BLaER1 (cell line): ENCODE measurements at regions not wholly inside any gene's neighbourhood (a gene's known extent, or its start where the extent isn't known, plus 50 kb on each side); places are given as distances from the start of the nearest gene placed in this dataset.
"Not testable (repeated sequence)": the region's sequence is repeated elsewhere in the genome, so short reads cannot be mapped to it uniquely, and the experiment has no call there.

Source experiments
- H3K27ac ChIP-seq: shearing (Covaris generic); formaldehyde crosslinking; 2 replicates; pipeline ENCODE4 v1.8.1; 2022
- H3K27me3 ChIP-seq: shearing (Covaris generic); formaldehyde crosslinking; 2 replicates; pipeline ENCODE4 v1.8.1; 2022
- H3K36me3 ChIP-seq: shearing (Covaris generic); formaldehyde crosslinking; 2 replicates; pipeline ENCODE4 v1.8.1; 2022
- H3K4me1 ChIP-seq: shearing (Covaris generic); formaldehyde crosslinking; 2 replicates; pipeline ENCODE4 v1.8.1; 2022
- H3K4me2 ChIP-seq: shearing (Covaris generic); formaldehyde crosslinking; 2 replicates; pipeline ENCODE4 v1.8.1; 2022
- H3K4me3 ChIP-seq: shearing (Covaris generic); formaldehyde crosslinking; 2 replicates; pipeline ENCODE4 v1.8.1; 2022
- H3K9ac ChIP-seq: shearing (Covaris generic); formaldehyde crosslinking; 2 replicates; pipeline ENCODE4 v1.8.1; 2022
- H3K9me3 ChIP-seq: shearing (Covaris generic); formaldehyde crosslinking; 2 replicates; pipeline ENCODE4 v1.8.1; 2022
- H4K20me1 ChIP-seq: shearing (Covaris generic); formaldehyde crosslinking; 2 replicates; pipeline ENCODE4 v1.8.1; 2022

DNA sequence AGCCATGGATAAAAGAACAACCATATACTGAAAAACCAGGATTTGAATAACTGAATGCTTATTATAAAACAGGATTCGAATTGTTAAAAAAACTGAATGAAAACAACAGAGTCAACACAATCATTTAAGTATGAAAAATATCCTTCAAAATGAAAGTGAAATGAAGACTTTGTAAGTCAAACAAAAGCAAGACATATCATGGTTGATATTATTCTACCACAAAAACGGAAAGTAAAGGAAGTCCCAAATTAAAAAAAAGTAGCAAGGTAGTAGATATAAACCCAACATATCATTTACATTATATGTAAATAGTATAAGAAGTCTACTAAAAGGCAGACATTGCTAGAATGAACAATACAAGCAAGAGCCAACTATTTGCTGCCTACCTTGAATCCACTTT, 63.1 kb upstream of the POTEC start:
- H3K4me2 ChIP-seq, H3K9ac ChIP-seq, H3K36me3 ChIP-seq, H3K4me1 ChIP-seq, H3K9me3 ChIP-seq, H3K27me3 ChIP-seq, H3K27ac ChIP-seq, H4K20me1 ChIP-seq, H3K4me3 ChIP-seq: not testable (repeated sequence)

DNA sequence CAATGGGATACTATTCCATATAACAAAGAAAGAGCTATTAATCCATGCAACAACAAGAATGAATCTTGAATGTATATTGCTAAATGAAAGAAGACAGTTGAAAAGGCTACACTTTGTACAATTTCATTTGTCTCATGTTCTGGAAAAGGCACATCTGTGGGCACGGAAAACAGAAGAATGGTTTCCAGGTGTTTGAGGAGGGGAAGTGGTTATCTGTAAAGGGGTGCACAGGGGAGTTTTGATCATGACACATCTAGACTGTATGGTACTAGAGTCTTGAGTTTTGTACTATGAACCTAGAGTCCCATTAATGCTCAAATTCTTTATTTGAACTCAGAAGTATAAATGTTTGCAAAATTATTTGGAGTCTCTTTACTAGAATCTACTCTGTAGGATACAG, 64.0 kb upstream of the POTEC start:
- not testable (repeated sequence) for H3K27ac ChIP-seq, H4K20me1 ChIP-seq, H3K4me3 ChIP-seq, H3K9ac ChIP-seq, H3K27me3 ChIP-seq, H3K4me2 ChIP-seq, H3K36me3 ChIP-seq, H3K9me3 ChIP-seq, H3K4me1 ChIP-seq

DNA sequence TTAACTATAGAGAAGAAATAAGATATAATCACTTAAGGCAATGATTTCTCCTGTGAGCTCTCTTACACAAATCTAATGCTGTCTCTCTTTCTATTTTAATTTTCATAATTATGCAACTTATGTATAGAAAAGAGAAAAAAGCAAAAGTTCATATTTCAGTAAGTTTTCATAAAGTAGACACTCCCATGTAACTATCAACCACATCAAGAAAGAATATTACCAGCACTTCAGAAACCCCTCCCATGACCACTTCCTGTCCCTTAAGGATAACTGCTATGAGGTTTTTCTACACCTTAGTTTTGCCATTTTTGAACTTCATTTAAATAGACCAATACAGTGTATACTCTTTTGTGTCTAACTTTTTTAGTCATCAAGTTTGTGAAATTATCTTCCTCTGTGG, 69.0 kb upstream of the POTEC start:
- not testable (repeated sequence) for H3K4me1 ChIP-seq, H3K4me3 ChIP-seq, H3K9ac ChIP-seq, H3K9me3 ChIP-seq, H3K36me3 ChIP-seq, H3K4me2 ChIP-seq, H4K20me1 ChIP-seq, H3K27ac ChIP-seq, H3K27me3 ChIP-seq

DNA sequence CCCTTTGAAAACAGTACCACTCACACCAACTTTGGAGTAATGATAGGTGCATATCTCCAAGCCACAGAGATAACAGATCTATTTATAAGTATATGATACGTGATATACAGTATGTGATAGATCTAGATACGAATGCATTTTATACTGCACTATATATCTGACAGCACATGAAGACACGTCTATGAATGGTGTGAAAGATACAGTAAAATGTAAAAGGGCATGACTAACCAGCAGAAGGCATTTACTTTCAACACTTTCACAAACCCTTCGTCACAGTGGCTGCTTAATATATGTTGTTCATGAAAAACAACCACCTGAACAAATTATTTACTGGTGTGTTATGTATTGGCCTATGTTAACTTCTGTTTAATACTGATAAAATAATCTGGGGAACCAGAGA, 71.1 kb upstream of the POTEC start:
- not testable (repeated sequence) for H3K4me3 ChIP-seq, H3K36me3 ChIP-seq, H4K20me1 ChIP-seq, H3K4me2 ChIP-seq, H3K9me3 ChIP-seq, H3K9ac ChIP-seq, H3K27ac ChIP-seq, H3K4me1 ChIP-seq, H3K27me3 ChIP-seq

DNA sequence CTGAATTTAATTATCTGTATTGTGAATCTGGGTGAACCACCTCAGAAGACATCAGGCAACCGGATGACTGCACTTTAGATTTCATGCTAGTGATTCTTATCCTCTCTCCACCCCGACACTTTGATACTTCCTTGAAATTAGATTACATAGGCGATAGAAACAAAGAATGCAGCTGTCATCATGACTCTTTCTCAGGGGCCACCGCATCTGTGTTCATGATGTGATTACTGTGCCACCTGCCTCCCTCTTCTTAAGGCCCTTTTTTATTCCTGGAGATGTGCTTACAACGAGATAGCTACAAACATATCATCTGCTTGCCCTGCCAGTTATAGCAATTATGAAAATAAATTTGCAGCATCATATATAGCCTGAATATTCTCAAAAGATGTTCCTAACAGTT, 83.9 kb upstream of the POTEC start:
- not testable (repeated sequence) for H3K36me3 ChIP-seq, H3K9me3 ChIP-seq, H3K27me3 ChIP-seq, H3K4me1 ChIP-seq, H3K9ac ChIP-seq, H4K20me1 ChIP-seq, H3K4me3 ChIP-seq, H3K4me2 ChIP-seq, H3K27ac ChIP-seq

DNA sequence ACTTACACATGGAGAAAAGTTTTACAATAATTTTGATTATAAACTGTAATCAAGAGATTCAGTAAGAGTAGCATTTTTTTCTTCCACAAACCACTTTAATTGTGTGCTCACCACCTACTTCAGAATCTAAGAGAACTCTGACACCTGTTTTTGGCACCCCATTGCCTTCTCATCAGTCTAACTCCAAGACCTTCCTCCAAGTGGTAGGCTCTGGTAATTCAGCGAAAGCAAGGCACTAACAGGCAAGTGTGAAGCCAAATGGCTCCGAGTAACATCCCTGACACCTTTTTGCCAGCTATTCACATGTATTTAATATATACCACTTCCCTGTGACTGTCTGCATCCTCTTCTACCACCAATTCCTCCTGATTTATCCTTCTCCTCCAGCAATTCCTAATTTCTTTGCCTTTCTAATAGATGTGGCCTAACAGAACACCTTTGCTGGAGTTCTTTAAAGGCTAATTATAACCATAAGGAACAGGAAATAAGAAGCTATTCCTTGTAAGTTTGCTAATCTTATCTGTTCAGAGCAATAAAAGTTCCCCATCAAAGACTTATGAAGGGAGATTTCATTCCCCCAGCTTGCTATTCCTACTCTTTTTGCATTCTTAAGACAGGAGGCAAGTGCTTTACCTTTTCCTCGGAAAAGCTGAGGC, 85.1 kb upstream of the POTEC start:
- H3K4me3 ChIP-seq, H3K4me1 ChIP-seq, H3K27ac ChIP-seq, H3K27me3 ChIP-seq, H3K36me3 ChIP-seq, H3K9ac ChIP-seq, H3K4me2 ChIP-seq, H4K20me1 ChIP-seq, H3K9me3 ChIP-seq: not testable (repeated sequence)

DNA sequence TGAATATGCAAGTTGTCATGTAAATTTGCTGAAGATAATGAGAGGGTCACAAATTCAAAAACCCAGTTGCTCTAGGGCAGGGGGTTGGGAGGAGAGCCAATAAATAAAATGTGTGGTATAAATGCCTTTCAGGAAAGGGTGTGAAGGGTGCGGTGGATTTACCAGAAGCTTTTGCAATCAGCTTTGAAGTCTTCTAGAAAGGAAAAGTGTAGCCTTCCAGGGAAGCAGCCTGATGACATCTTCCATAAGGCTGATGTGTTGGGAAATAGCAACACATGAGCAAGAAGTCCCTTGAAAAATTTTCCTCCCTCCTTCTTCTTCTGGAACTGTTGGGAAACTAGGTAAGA, 85.6 kb upstream of the POTEC start:
- not testable (repeated sequence) for H3K27ac ChIP-seq, H3K4me1 ChIP-seq, H4K20me1 ChIP-seq

DNA sequence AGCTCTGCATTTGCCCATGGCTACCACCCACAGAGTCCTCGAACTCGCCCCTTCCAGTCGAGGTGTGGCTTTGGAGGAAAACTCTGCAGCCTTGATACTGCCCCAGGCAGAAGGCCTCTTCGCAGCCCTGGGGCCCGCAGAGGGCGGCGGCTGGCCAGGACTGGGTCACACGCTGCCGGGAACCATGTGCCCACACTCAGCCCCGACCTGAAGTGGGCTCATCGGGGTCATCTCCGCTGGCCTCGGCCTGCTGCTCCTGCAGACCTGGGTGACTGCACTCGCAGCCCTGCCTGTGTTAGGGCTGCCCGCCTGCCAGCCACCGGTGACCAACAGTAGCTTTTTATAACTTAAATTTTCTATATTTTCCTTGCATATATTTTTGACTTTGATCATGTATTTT, 89.6 kb upstream of the POTEC start:
- not testable (repeated sequence) for H3K9ac ChIP-seq, H3K27ac ChIP-seq, H4K20me1 ChIP-seq, H3K4me2 ChIP-seq, H3K27me3 ChIP-seq, H3K4me3 ChIP-seq, H3K4me1 ChIP-seq, H3K36me3 ChIP-seq, H3K9me3 ChIP-seq

More for the DNA sequence above, 85.6 kb upstream of the POTEC start:
- H3K36me3 ChIP-seq, H3K4me3 ChIP-seq, H3K9me3 ChIP-seq, H3K27me3 ChIP-seq, H3K9ac ChIP-seq, H3K4me2 ChIP-seq: not testable (repeated sequence)

DNA sequence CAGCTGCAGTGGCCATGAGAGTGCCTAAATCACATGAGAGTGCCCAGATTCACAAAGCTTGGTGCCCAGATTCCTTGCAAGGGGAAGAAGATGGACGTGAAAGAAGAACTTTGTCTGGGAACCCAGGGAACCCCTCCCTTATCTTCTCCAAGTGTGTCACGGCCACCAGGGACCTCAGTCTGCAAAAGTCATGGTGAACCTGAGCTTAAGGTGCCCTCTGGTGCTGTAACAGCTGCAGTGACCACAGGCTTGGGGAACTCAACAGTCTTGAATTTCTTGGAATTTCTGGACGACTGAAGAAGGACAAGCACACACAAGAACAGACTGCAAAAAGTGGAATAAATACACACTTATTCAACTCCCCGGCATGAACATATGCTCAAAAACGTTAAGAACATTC, 94.6 kb upstream of the POTEC start:
- not testable (repeated sequence) for H3K27ac ChIP-seq, H3K9me3 ChIP-seq, H3K36me3 ChIP-seq, H3K4me2 ChIP-seq, H3K4me3 ChIP-seq, H3K9ac ChIP-seq, H4K20me1 ChIP-seq, H3K4me1 ChIP-seq, H3K27me3 ChIP-seq

DNA sequence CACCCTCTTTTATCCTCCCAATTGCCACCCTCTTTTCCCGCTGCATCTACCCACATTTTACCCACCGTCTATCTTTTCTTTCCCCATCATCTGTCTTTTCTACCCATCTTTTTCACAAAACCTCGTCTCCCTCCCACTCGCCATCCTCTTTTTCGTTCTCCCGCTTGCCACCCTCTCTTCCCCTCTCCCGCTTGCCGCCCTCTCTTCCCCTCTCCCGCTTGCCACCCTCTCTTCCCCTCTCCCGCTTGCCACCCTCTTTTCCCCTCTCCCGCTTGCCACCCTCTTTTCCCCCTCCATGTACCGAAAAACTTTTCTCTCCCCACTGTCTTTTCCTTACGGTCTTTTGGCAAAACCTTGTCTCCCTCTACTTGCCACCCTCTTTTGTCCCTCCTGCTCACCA, 97.7 kb upstream of the POTEC start:
- H4K20me1 ChIP-seq, H3K4me2 ChIP-seq, H3K27ac ChIP-seq, H3K4me3 ChIP-seq, H3K36me3 ChIP-seq, H3K27me3 ChIP-seq, H3K4me1 ChIP-seq, H3K9ac ChIP-seq, H3K9me3 ChIP-seq: not testable (repeated sequence)

DNA sequence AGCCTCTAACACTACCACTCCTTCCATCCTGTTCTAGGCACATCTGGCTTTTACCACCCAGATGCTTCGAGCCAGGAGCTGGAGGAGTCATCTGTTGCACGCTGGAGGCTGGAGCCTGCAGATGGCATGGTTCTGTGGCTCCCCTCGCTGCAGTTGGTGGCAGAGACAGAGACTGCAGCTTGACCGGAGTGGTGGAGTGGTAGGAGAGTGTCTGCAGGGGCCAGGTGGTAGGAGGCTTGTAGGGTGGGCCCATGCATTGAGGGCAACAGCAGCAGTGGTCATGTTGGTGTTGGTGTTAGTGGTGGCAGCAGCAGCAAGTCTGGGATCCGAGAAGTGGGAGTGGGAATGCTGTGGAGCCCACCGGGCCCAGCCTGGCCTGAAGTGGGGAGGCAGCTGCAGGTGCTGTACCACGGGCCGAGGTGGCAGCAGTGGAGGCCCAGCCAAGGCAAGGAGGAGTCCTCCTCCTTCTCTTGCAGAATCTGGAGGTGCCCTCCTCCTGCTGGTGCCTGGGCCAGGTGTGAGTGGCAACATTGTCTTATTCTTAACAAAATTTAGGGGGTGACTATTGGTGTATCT, 100.4 kb upstream of the POTEC start:
- H3K9me3 ChIP-seq, H3K9ac ChIP-seq, H3K36me3 ChIP-seq, H4K20me1 ChIP-seq, H3K27ac ChIP-seq, H3K4me1 ChIP-seq, H3K27me3 ChIP-seq, H3K4me3 ChIP-seq, H3K4me2 ChIP-seq: not testable (repeated sequence)

DNA sequence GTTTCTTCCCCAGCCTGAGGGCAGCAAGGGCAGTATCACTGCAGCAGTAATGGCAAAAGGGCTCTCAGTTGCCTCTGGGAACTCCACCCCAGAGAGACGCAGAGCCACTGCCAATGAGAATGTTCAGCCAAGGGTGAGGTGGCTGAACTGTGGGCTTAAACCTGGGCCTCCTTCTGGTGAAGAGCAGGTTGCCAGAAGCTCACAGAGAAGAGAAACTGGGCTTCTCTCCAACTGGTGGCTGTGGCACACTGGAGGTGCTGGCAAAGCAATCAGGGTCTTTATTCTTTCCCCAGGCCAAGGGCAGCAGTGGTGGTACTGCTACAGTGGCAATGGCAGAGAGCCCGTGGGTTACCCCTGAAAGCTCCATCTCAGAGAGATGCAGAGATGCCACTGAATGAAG, 54.9 kb upstream of the ANKRD30B start:
- not testable (repeated sequence) for H3K9me3 ChIP-seq, H3K4me3 ChIP-seq, H3K27ac ChIP-seq, H3K4me2 ChIP-seq, H4K20me1 ChIP-seq, H3K36me3 ChIP-seq, H3K27me3 ChIP-seq, H3K9ac ChIP-seq
- peaks cover 12% of the 10 kb centered on the region for H3K4me1 ChIP-seq

DNA sequence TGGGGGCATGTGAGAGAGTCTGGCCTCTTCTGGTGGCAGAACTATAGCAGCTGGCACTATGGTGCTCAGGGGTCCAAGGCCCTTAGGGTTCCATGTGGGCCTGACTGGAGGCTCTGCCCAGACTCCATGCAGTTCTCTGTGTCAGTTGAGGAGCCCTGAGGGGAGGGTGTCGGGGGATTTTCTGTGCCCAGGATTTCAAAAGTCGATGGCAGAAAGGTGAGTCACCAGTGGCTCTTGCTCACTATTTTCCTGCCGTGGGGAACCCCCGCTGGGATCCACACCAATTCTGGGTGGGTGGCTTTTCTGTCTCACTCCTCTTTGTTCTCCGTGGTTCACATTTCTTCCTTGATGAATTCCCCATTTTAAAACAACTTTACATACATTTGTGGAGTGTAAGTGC, 54.1 kb upstream of the ANKRD30B start:
- not testable (repeated sequence) for H3K9me3 ChIP-seq, H3K9ac ChIP-seq, H3K4me2 ChIP-seq, H3K36me3 ChIP-seq, H3K27ac ChIP-seq, H3K27me3 ChIP-seq, H4K20me1 ChIP-seq, H3K4me3 ChIP-seq
- peaks cover 19% of the 10 kb centered on the region for H3K4me1 ChIP-seq

DNA sequence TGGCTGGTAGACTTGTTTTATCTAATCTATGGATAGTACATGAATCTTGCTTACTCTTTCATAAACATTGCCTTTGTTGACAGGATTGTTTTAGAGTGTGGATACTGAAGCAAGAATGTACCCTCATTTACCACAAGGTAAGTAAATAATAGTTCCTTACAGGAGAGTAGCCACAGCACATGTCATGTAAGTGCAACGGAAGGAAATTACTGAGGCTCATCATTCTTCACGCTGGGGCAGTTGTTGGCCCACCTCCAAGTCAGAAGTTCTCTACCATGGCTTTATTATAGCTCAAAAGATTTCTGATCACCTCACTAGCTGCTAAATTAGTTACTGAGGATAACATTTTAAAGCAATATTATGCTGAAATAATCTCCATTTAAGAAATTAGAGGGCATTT, 50.0 kb upstream of the ANKRD30B start:
- Histone ChIP-seq H3K4me2 (peak overlapping the region; percentile 69), H3K9me3 (peaks cover 12% of the 10 kb centered on the region), H3K4me1 (peaks cover 58% of the 10 kb centered on the region), H3K27ac (peak overlapping the region; percentile 81)
- not testable (repeated sequence) for H3K4me3 ChIP-seq, H3K36me3 ChIP-seq, H4K20me1 ChIP-seq, H3K9ac ChIP-seq, H3K27me3 ChIP-seq
